K562 (cell line): ENCODE measurements at regions not wholly inside any gene's neighbourhood (a gene's known extent, or its start where the extent isn't known, plus 50 kb on each side); places are given as distances from the start of the nearest gene placed in this dataset.

Experiments used
- ATAC-seq: fragments of 200-7000 bp; cut with Tn5 transposase; 3 replicates; pipeline ENCODE4 v1.9.1; 2020; ENCODE audit warnings: moderate library complexity
- BruUV-seq: library from RNA; stranded (reverse); fragments of 400-500 nt; replicated peaks from 2 replicates; lab custom pipeline; 2021; lab: Mats Ljungman, UMichigan
- CTCF ChIA-PET: fragments of 300-600 bp; formaldehyde crosslinking; extraction: SDS; loops from one replicate; lab custom pipeline; 2021; ENCODE audit warnings: low intra/inter-chr PET ratio; lab: Yijun Ruan, JAX
- POLR2A ChIA-PET: fragments of 300-600, 350-650 bp; sonication (Branson Sonifier 250); formaldehyde crosslinking; extraction: SDS; loops from one replicate; lab custom pipeline; 2021; ENCODE audit warnings: antibody characterized with exemption, inconsistent platforms; lab: Yijun Ruan, JAX
- DNase-seq, 4 experiments: peaks; one replicate each; pipeline versions ENCODE4 v3.0.0 to v3.0.0-alpha.2; 2011 to 2018; ENCODE audit warnings: low spot score in 3 of 4, mixed read lengths in 3 of 4; ENCODE audit errors: extremely low read depth in 1 of 4
- FAIRE-seq: peaks from 2 replicates; lab custom pipeline; 2011; peaks lifted over from hg19 to GRCh38; lab: Jason Lieb, UNC
- H2AFZ ChIP-seq: 2 replicates; pipeline ENCODE4 v1.6.0; 2011; ENCODE audit warnings: low read depth, low read length, control low read depth, inconsistent platforms
- H3K27ac ChIP-seq: fragments of 200-600 bp; 3 replicates; pipeline ENCODE4 v1.8.0; 2011; ENCODE audit warnings: low read depth, mild to moderate bottlenecking, control low read depth, inconsistent platforms, low read length, moderate library complexity, mixed read lengths; ENCODE audit errors: extremely low read depth
- H3K27me3 ChIP-seq, 2 experiments: fragments of 300-600 bp in 1 of 2; 2 replicates in 1 of 2; 3 replicates in 1 of 2; pipeline versions ENCODE4 v1.6.0 to v1.8.0; 2011; ENCODE audit warnings: inconsistent platforms in 2 of 2, low read length in 2 of 2, mild to moderate bottlenecking in 1 of 2, mixed read lengths in 1 of 2, moderate library complexity in 1 of 2; ENCODE audit not compliant: control insufficient read depth in 2 of 2, insufficient read depth in 2 of 2
- H3K36me3 ChIP-seq: fragments of 300-600 bp; 3 replicates; pipeline ENCODE4 v1.8.0; 2011; ENCODE audit warnings: mild to moderate bottlenecking, low read length, inconsistent platforms; ENCODE audit not compliant: control insufficient read depth, insufficient read depth
- H3K4me1 ChIP-seq, 2 experiments: fragments of 200-600 bp in 1 of 2; replicated peaks in 1 of 2; 2 replicates in 1 of 2; 3 replicates in 1 of 2; pipeline versions ENCODE4 v1.5.1 to v1.8.0; 2011; ENCODE audit warnings: inconsistent platforms in 2 of 2, low read length in 2 of 2, mild to moderate bottlenecking in 1 of 2, mixed read lengths in 1 of 2, moderate library complexity in 1 of 2; ENCODE audit not compliant: control insufficient read depth in 2 of 2, insufficient read depth in 2 of 2
- H3K4me2 ChIP-seq: 2 replicates; pipeline ENCODE4 v1.6.1; 2011; ENCODE audit warnings: low read length, control low read depth, inconsistent platforms, mixed read lengths; ENCODE audit not compliant: insufficient read depth
- H3K4me3 ChIP-seq: fragments of 200-600 bp; sonication (generic), shearing (Covaris generic); 2 replicates; pipeline ENCODE4 v1.5.1; 2016; ENCODE audit warnings: control low read depth, inconsistent platforms
- H3K79me2 ChIP-seq: fragments of 200-600 bp; 3 replicates; pipeline ENCODE4 v1.8.0; 2011; ENCODE audit warnings: low read length, inconsistent platforms; ENCODE audit not compliant: control insufficient read depth, insufficient read depth
- H3K9ac ChIP-seq, 2 experiments: 2 replicates each; pipeline versions ENCODE4 v1.6.0 to v1.6.1; 2011; ENCODE audit warnings: low read depth in 2 of 2, low read length in 2 of 2, control low read depth in 1 of 2, inconsistent platforms in 1 of 2, mild to moderate bottlenecking in 1 of 2, mixed read lengths in 1 of 2; ENCODE audit not compliant: insufficient read depth in 1 of 2
- H3K9me1 ChIP-seq: one replicate; pipeline ENCODE4 v1.6.0; 2011; ENCODE audit warnings: inconsistent platforms, mild to moderate bottlenecking, low read length, moderate library complexity; ENCODE audit not compliant: control insufficient read depth, insufficient read depth
- H3K9me3 ChIP-seq: replicated peaks from 2 replicates; pipeline ENCODE4 v1.5.1; 2011; ENCODE audit warnings: low read depth, low read length, inconsistent platforms; ENCODE audit not compliant: control insufficient read depth, insufficient read depth
- H4K20me1 ChIP-seq: replicated peaks from 2 replicates; pipeline ENCODE4 v1.6.1; 2011; ENCODE audit warnings: low read length, inconsistent platforms, mixed read lengths; ENCODE audit not compliant: control insufficient read depth, insufficient read depth
- CBX5 ChIP-seq: IDR thresholded peaks from 2 replicates; pipeline ENCODE4 v1.6.1; 2014; ENCODE audit warnings: low read depth, borderline replicate concordance
- EP400 ChIP-seq: fragments of 450-650 bp; IDR thresholded peaks from 2 replicates; pipeline ENCODE4 v1.6.1; 2017; ENCODE audit warnings: antibody characterized with exemption, mild to moderate bottlenecking, moderate library complexity
- ETS2 ChIP-seq: IDR thresholded peaks from 2 replicates; pipeline ENCODE4 v1.6.1; 2016; ENCODE audit warnings: borderline replicate concordance, missing genetic modification characterization, mild to moderate bottlenecking, moderate library complexity, missing compliant biosample characterization; ENCODE audit not compliant: poor library complexity, severe bottlenecking
- HEY1 ChIP-seq: fragments of 250-450 bp; sonication (Bioruptor Pico); IDR thresholded peaks from 2 replicates; pipeline ENCODE4 v1.5.0; 2020; ENCODE audit warnings: mild to moderate bottlenecking, moderate library complexity, borderline replicate concordance
- HSF4 ChIP-seq: fragments of 250-450 bp; sonication (Bioruptor Pico); IDR thresholded peaks from 2 replicates; pipeline ENCODE4 v2.1.2; 2022; ENCODE audit warnings: mild to moderate bottlenecking, moderate library complexity, borderline replicate concordance
- MXI1 ChIP-seq: IDR thresholded peaks from 2 replicates; pipeline ENCODE4 v1.6.1; 2011; ENCODE audit warnings: low read depth, mild to moderate bottlenecking, improper control_type of control experiment, low read length
- NCOA1 ChIP-seq: fragments of 450-650 bp; IDR thresholded peaks from 2 replicates; pipeline ENCODE4 v1.6.1; 2016; ENCODE audit warnings: low read depth
- NFIX ChIP-seq: fragments of 250-450 bp; sonication (Bioruptor Pico); IDR thresholded peaks from 2 replicates; pipeline ENCODE4 v1.4.0; 2020; ENCODE audit warnings: low read depth, mild to moderate bottlenecking, moderate library complexity
- ZBTB8A ChIP-seq: fragments of 450-650 bp; IDR thresholded peaks from 2 replicates; pipeline ENCODE4 v1.6.1; 2018; ENCODE audit warnings: mild to moderate bottlenecking, moderate library complexity; ENCODE audit not compliant: partially characterized antibody
- ZC3H8 ChIP-seq: fragments of 450-650 bp; IDR thresholded peaks from 2 replicates; pipeline ENCODE4 v1.6.1; 2017
- ZNF436 ChIP-seq: fragments of 250-450, 450-650 bp; sonication (Bioruptor Pico); formaldehyde crosslinking; IDR thresholded peaks from 2 replicates; pipeline ENCODE4 v1.7.0; 2020; ENCODE audit warnings: mild to moderate bottlenecking
- WGBS: fragments of 100-300 bp; shearing (Covaris generic); methylation state at CpG from one replicate; pipeline ENCODE4 v1.1.6; 2016; ENCODE audit warnings: low coverage, mixed read lengths; ENCODE audit not compliant: insufficient coverage; ENCODE audit errors: missing lambda C conversion rate; 5-methylcytosine and 5-hydroxymethylcytosine counted together
- in situ Hi-C: fragments of 300-500 bp; cut with MboI; formaldehyde crosslinking; loops from 4 replicates; pipeline ENCODE4 v1.15.0; 2018; ENCODE audit warnings: inconsistent platforms, mixed read lengths
- intact Hi-C: fragments of 100-400 bp; cut with micrococcal nuclease; formaldehyde crosslinking; loops from 2 replicates; pipeline ENCODE4 v1.14.2; 2022
- TF ChIP-seq, protein P1 (sequence below), 2 experiments: IDR thresholded peaks in 1 of 2; conservative IDR thresholded peaks in 1 of 2; 2 replicates each; pipeline ENCODE4 v1.6.1; 2016; ENCODE audit warnings: low read depth in 2 of 2, mild to moderate bottlenecking in 1 of 2, missing compliant biosample characterization in 1 of 2, missing genetic modification characterization in 1 of 2, moderate library complexity in 1 of 2

DNA sequence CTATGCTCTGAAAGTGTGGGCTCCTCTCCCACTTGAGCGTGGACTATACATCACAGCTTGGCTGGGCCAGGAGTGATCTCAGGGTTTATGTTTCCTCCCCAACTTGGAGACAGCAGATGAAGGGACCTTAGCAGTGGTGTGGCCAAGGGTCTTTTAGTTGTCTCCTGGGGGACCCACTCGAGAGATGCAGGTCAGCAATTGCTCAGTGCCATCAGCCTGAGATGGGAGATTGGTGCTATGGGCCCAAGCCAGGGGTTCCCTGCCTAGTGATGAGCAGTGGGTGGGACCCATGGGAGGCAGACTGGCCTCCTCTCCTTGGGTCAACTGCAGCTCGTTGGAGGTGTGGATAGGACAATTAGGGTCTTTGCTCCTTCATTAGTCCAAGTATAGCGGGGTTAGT is 510.5 kb upstream of the FSHR start:
- Histone ChIP-seq H3K27me3 (no peaks in the 10 kb centered on the region), H3K36me3 (no peaks in the 10 kb centered on the region), H3K4me2 (no peak overlapping the region), H3K9ac (no peak overlapping the region), H2AFZ (no peak overlapping the region), H3K27ac (no peak overlapping the region), H3K4me3 (no peak overlapping the region), H3K79me2 (no peaks in the 10 kb centered on the region), H3K9me3 (no peaks in the 10 kb centered on the region), H3K9me1 (no peaks in the 10 kb centered on the region), H4K20me1 (no peaks in the 10 kb centered on the region), H3K4me1 (no peaks in the 10 kb centered on the region)
- TF ChIP-seq ZNF436: no peak
- TF ChIP-seq ZC3H8: no peak
- TF ChIP-seq ETS2 (tag): no peak
- no peak for TF ChIP-seq CBX5
- no peak for TF ChIP-seq NCOA1
- no peak for TF ChIP-seq EP400
- TF ChIP-seq MXI1: no peak
- TF ChIP-seq HEY1 (CRISPR knock-in tag): no peak
- TF ChIP-seq, protein P1, sequence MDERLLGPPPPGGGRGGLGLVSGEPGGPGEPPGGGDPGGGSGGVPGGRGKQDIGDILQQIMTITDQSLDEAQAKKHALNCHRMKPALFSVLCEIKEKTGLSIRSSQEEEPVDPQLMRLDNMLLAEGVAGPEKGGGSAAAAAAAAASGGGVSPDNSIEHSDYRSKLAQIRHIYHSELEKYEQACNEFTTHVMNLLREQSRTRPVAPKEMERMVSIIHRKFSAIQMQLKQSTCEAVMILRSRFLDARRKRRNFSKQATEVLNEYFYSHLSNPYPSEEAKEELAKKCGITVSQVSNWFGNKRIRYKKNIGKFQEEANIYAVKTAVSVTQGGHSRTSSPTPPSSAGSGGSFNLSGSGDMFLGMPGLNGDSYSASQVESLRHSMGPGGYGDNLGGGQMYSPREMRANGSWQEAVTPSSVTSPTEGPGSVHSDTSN (CRISPR knock-in tag; IDR thresholded peaks at IDR 0.05; ENCODE audit: low read depth): no peak
- TF ChIP-seq, protein P1 (tag; conservative IDR thresholded peaks at IDR 0.05; ENCODE audit: low read depth): no peak
- TF ChIP-seq HSF4 (CRISPR knock-in tag): no peak
- no peak for TF ChIP-seq ZBTB8A
- TF ChIP-seq NFIX (CRISPR knock-in tag): no peak
- POLR2A ChIA-PET: interaction anchor here (0.6 kb wide), 1 partner anchor 841 kb away, joined by 3 read pairs; no protein-coding TSS in a partner anchor
- CTCF ChIA-PET: no interaction called here
- WGBS: 2% methylated on average over 4 of the region's 4 CpGs
- FAIRE-seq: no peak
- ATAC-seq: no peak
- intact Hi-C loops: no loop called here
- BruUV-seq: no TSS peak
- in situ Hi-C loops: no loop called here
- DNase-seq: no peak
